A549 (cell line): ENCODE measurements at regions not wholly inside any gene's neighbourhood (a gene's known extent, or its start where the extent isn't known, plus 50 kb on each side); places are given as distances from the start of the nearest gene placed in this dataset.

Experiments used
- ATAC-seq, 2 experiments: fragments of 200-7000 bp in 1 of 2; fragments of >200 bp in 1 of 2; cut with Nextera tagmentation in 1 of 2; cut with Tn5 transposase in 1 of 2; 3 replicates each; pipeline versions ENCODE4 v1.8.0 to v1.9.1; 2018 to 2020; ENCODE audit warnings: mild to moderate bottlenecking in 1 of 2, moderate library complexity in 1 of 2
- CTCF ChIA-PET: fragments of 300-600 bp; sonication (Branson Sonifier 250); formaldehyde crosslinking; extraction: SDS; loops from one replicate; lab custom pipeline; 2021; ENCODE audit warnings: antibody characterized with exemption, inconsistent platforms; lab: Yijun Ruan, JAX
- POLR2A ChIA-PET: fragments of 350-600 bp; formaldehyde crosslinking; extraction: SDS; loops from one replicate; lab custom pipeline; 2021; ENCODE audit warnings: antibody characterized with exemption, inconsistent platforms; lab: Yijun Ruan, JAX
- DNase-seq, 2 experiments: peaks; one replicate each; pipeline versions ENCODE4 v3.0.0 to v3.0.0-alpha.2; 2011 to 2016; ENCODE audit warnings: low read depth in 1 of 2, low spot score in 1 of 2
- FAIRE-seq: peaks from 2 replicates; lab custom pipeline; 2011; peaks lifted over from hg19 to GRCh38; lab: Jason Lieb, UNC
- H3K27ac ChIP-seq, 2 experiments: fragments of >200 bp; sonication (Bioruptor Twin); formaldehyde crosslinking; 3 replicates each; pipeline ENCODE4 v1.5.1; 2016 to 2017
- H3K4me1 ChIP-seq: fragments of >200 bp; sonication (Bioruptor Twin); formaldehyde crosslinking; 3 replicates; pipeline ENCODE4 v1.6.1; 2016
- H3K4me2 ChIP-seq: fragments of >200 bp; sonication (Bioruptor Twin); formaldehyde crosslinking; 3 replicates; pipeline ENCODE4 v1.6.1; 2016
- H3K4me3 ChIP-seq: fragments of >200 bp; sonication (Bioruptor Twin); formaldehyde crosslinking; 3 replicates; pipeline ENCODE4 v1.5.1; 2016
- H3K9me3 ChIP-seq: fragments of >200 bp; sonication (Bioruptor Twin); formaldehyde crosslinking; 3 replicates; pipeline ENCODE4 v1.6.1; 2016
- BCL3 ChIP-seq: fragments of >200 bp; sonication (Bioruptor Twin); formaldehyde crosslinking; IDR thresholded peaks from 3 replicates; pipeline ENCODE4 v1.6.1; 2016
- CBX2 ChIP-seq: fragments of 200-600 bp; sonication (generic); IDR thresholded peaks from 2 replicates; pipeline ENCODE4 v1.6.1; 2016; ENCODE audit warnings: low read depth, mild to moderate bottlenecking, borderline replicate concordance
- CEBPB ChIP-seq, 2 experiments: fragments of >200 bp in 1 of 2; sonication (Bioruptor Twin) in 1 of 2; formaldehyde crosslinking in 1 of 2; IDR thresholded peaks; 2 replicates each; pipeline ENCODE4 v1.6.1; 2012 to 2016
- CHD2 ChIP-seq: fragments of 150-350 bp; IDR thresholded peaks from 2 replicates; pipeline ENCODE4 v1.6.1; 2014; ENCODE audit warnings: low read length; ENCODE audit not compliant: partially characterized antibody
- CHD4 ChIP-seq: fragments of 200-600 bp; sonication (generic); IDR thresholded peaks from 2 replicates; pipeline ENCODE4 v1.6.1; 2016; ENCODE audit warnings: antibody characterized with exemption, mild to moderate bottlenecking, borderline replicate concordance
- CTCF ChIP-seq: fragments of >200 bp; sonication (Bioruptor Twin); formaldehyde crosslinking; IDR thresholded peaks from 3 replicates; pipeline ENCODE4 v1.5.1; 2016
- E2F6 ChIP-seq: IDR thresholded peaks from 2 replicates; pipeline ENCODE4 v1.6.1; 2012; ENCODE audit warnings: low read depth, borderline replicate concordance
- EHMT2 ChIP-seq: fragments of 200-600 bp; sonication (generic); IDR thresholded peaks from 2 replicates; pipeline ENCODE4 v1.6.1; 2016; ENCODE audit warnings: antibody characterized with exemption, low read depth, mild to moderate bottlenecking, moderate library complexity
- EP300 ChIP-seq, 2 experiments: fragments of >200 bp; sonication (Bioruptor Twin); formaldehyde crosslinking; IDR thresholded peaks; 2 replicates in 1 of 2; 3 replicates in 1 of 2; pipeline ENCODE4 v1.6.1; 2016 to 2017
- FOSB ChIP-seq: fragments of 250-450 bp; sonication (Bioruptor Pico); IDR thresholded peaks from 2 replicates; pipeline ENCODE4 v1.5.0; 2020; ENCODE audit warnings: mild to moderate bottlenecking, moderate library complexity
- FOSL2 ChIP-seq, 2 experiments: fragments of 450-650 bp in 1 of 2; fragments of >200 bp in 1 of 2; sonication (Bioruptor Twin) in 1 of 2; formaldehyde crosslinking; IDR thresholded peaks; 2 replicates each; pipeline versions ENCODE4 v1.5.0 to v1.6.1; 2016 to 2020; ENCODE audit warnings: mild to moderate bottlenecking in 1 of 2, moderate library complexity in 1 of 2
- GATA3 ChIP-seq: IDR thresholded peaks from 2 replicates; pipeline ENCODE4 v1.6.1; 2012; ENCODE audit warnings: borderline replicate concordance
- HMGXB4 ChIP-seq: fragments of 250-450 bp; sonication (Bioruptor Pico); IDR thresholded peaks from 2 replicates; pipeline ENCODE4 v1.5.0; 2021; ENCODE audit warnings: mild to moderate bottlenecking, moderate library complexity, borderline replicate concordance
- HOXA7 ChIP-seq: fragments of 250-450 bp; sonication (Bioruptor Pico); IDR thresholded peaks from 2 replicates; pipeline ENCODE4 v1.5.0; 2020; ENCODE audit warnings: mild to moderate bottlenecking, moderate library complexity
- JUN ChIP-seq, 2 experiments: fragments of >200 bp; sonication (Bioruptor Twin); formaldehyde crosslinking; IDR thresholded peaks; 2 replicates in 1 of 2; 3 replicates in 1 of 2; pipeline ENCODE4 v1.6.1; 2016 to 2017
- KDM5A ChIP-seq: fragments of 200-600 bp; sonication (generic); IDR thresholded peaks from 2 replicates; pipeline ENCODE4 v1.6.1; 2016; ENCODE audit warnings: antibody characterized with exemption, mild to moderate bottlenecking
- MAFK ChIP-seq: fragments of 450-650 bp; IDR thresholded peaks from 2 replicates; pipeline ENCODE4 v1.6.1; 2014; ENCODE audit not compliant: partially characterized antibody
- MYC ChIP-seq: IDR thresholded peaks from 2 replicates; pipeline ENCODE4 v1.6.1; 2012; ENCODE audit warnings: mild to moderate bottlenecking, inconsistent platforms, low read length, improper control_type of control experiment, borderline replicate concordance
- NPAS2 ChIP-seq: fragments of 250-450 bp; sonication (Bioruptor Pico); IDR thresholded peaks from 2 replicates; pipeline ENCODE4 v1.8.0; 2022; ENCODE audit warnings: mild to moderate bottlenecking, moderate library complexity, borderline replicate concordance
- NR3C1 ChIP-seq: fragments of >200 bp; sonication (Bioruptor Twin); formaldehyde crosslinking; IDR thresholded peaks from 3 replicates; pipeline ENCODE4 v1.6.1; 2017
- PBX3 ChIP-seq: IDR thresholded peaks from 2 replicates; pipeline ENCODE4 v1.6.1; 2012
- PHF8 ChIP-seq: fragments of 200-600 bp; sonication (generic); IDR thresholded peaks from 2 replicates; pipeline ENCODE4 v1.6.1; 2016; ENCODE audit warnings: low read depth, mild to moderate bottlenecking, antibody characterized with exemption, moderate library complexity, borderline replicate concordance
- POLR2AphosphoS2 ChIP-seq: conservative IDR thresholded peaks from 2 replicates; pipeline ENCODE4 v1.6.1; 2012; ENCODE audit warnings: low read length, improper control_type of control experiment, inconsistent platforms
- RAD21 ChIP-seq, 2 experiments: fragments of >200 bp in 1 of 2; sonication (Bioruptor Twin) in 1 of 2; formaldehyde crosslinking in 1 of 2; IDR thresholded peaks in 1 of 2; conservative IDR thresholded peaks in 1 of 2; 2 replicates in 1 of 2; 3 replicates in 1 of 2; pipeline ENCODE4 v1.6.1; 2012 to 2018; ENCODE audit warnings: inconsistent platforms in 1 of 2
- RFX5 ChIP-seq: fragments of 450-650 bp; IDR thresholded peaks from 2 replicates; pipeline ENCODE4 v1.7.1; 2014; ENCODE audit warnings: antibody characterized with exemption, mild to moderate bottlenecking, moderate library complexity
- TFCP2L1 ChIP-seq: fragments of 250-450 bp; sonication (Bioruptor Pico); IDR thresholded peaks from 2 replicates; pipeline ENCODE4 v1.5.0; 2021; ENCODE audit warnings: mild to moderate bottlenecking
- TP53 ChIP-seq: fragments of 250-450 bp; sonication (Bioruptor Pico); IDR thresholded peaks from 2 replicates; pipeline ENCODE4 v1.5.0; 2021; ENCODE audit warnings: mild to moderate bottlenecking, moderate library complexity
- USF2 ChIP-seq: fragments of 450-650 bp; IDR thresholded peaks from 2 replicates; pipeline ENCODE4 v1.6.1; 2014; ENCODE audit warnings: antibody characterized with exemption
- ZC3H11A ChIP-seq: fragments of 450-650 bp; IDR thresholded peaks from 2 replicates; pipeline ENCODE4 v1.6.1; 2014; ENCODE audit warnings: antibody characterized with exemption, mild to moderate bottlenecking
- ZNF302 ChIP-seq: fragments of 250-450 bp; sonication (Bioruptor Pico); IDR thresholded peaks from 2 replicates; pipeline ENCODE4 v1.9.0; 2021; ENCODE audit warnings: inconsistent platforms, mild to moderate bottlenecking, moderate library complexity
- ZSCAN20 ChIP-seq: fragments of 250-450 bp; sonication (Bioruptor Pico); IDR thresholded peaks from 2 replicates; pipeline ENCODE4 v1.8.0; 2022; ENCODE audit warnings: mild to moderate bottlenecking, moderate library complexity
- WGBS: methylation state at CpG from one replicate; pipeline ENCODE4 v1.1.6; 2017; ENCODE audit errors: missing lambda C conversion rate; 5-methylcytosine and 5-hydroxymethylcytosine counted together

- TF ChIP-seq CBX2 (no peak), PHF8 (no peak), ZC3H11A (no peak), EHMT2 (no peak), ZSCAN20 (CRISPR knock-in tag) (no peak), USF2 (no peak), JUN (IDR thresholded peaks at IDR 0.05) (no peak), TFCP2L1 (no peak), HOXA7 (CRISPR knock-in tag) (no peak), FOSL2 (IDR thresholded peaks at IDR 0.05) (no peak), FOSL2 (CRISPR knock-in tag; IDR thresholded peaks at IDR 0.05) (no peak), KDM5A (no peak), FOSB (no peak), CHD2 (no peak), PBX3 (no peak), NPAS2 (no peak), BCL3 (no peak), MAFK (no peak), POLR2AphosphoS2 (no peak), EP300 (IDR thresholded peaks at IDR 0.05) (no peak), TP53 (no peak)
- TF ChIP-seq, all 56 proteins: peak for 0
- WGBS: 45% methylated on average over 18 of the region's 22 CpGs
- DNase-seq: no peak
- ChIA-PET CTCF (no interaction called here), POLR2A (no interaction called here)
- 0 out of 3 replicates have a peak, but pooled peaks cover 4% of the 10 kb centered on the region for H3K4me1 ChIP-seq
- no peak overlapping the region for H3K4me3 ChIP-seq
- H3K4me2 ChIP-seq: no peak overlapping the region
- ATAC-seq: no peak
- H3K27ac ChIP-seq: no peak overlapping the region
- FAIRE-seq: no peak
- no peaks in the 10 kb centered on the region; the same call in 2 of the 3 replicates for H3K9me3 ChIP-seq
Observed at GRCh38 chr18:79595876-79596374, 83.7 kb upstream of the CTDP1 start.

GRCh38 chr18:79596446-79597175 is 83.0 kb upstream of the CTDP1 start:
- WGBS: 45% methylated on average over 25 of the region's 27 CpGs
- FAIRE-seq: no peak
- H3K27ac ChIP-seq: no peak overlapping the region
- H3K9me3 ChIP-seq: no peaks in the 10 kb centered on the region; the same call in 2 of the 3 replicates
- 0 out of 3 replicates have a peak, but pooled peaks cover 4% of the 10 kb centered on the region for H3K4me1 ChIP-seq
- no peak overlapping the region for H3K4me3 ChIP-seq
- no peak for ATAC-seq
- ChIA-PET POLR2A (no interaction called here), CTCF (no interaction called here)
- H3K4me2 ChIP-seq: no peak overlapping the region
- no peak for DNase-seq
- no peak for TF ChIP-seq CHD4
- TF ChIP-seq HMGXB4 (CRISPR knock-in tag): no peak
- TF ChIP-seq CTCF: no peak
- no peak for TF ChIP-seq ZSCAN20 (CRISPR knock-in tag)
- no peak for TF ChIP-seq NR3C1
- TF ChIP-seq RFX5: no peak
- TF ChIP-seq HOXA7 (CRISPR knock-in tag): no peak
- TF ChIP-seq MYC: no peak
- no peak for TF ChIP-seq EP300 (IDR thresholded peaks at IDR 0.05)
- no peak for TF ChIP-seq ZC3H11A
- no peak for TF ChIP-seq E2F6
- no peak for TF ChIP-seq PHF8
- no peak for TF ChIP-seq CEBPB (IDR thresholded peaks at IDR 0.05)
- TF ChIP-seq RAD21 (conservative IDR thresholded peaks at IDR 0.05 in 1 of 2, IDR thresholded peaks at IDR 0.05 in 1 of 2): no peak
- no peak for TF ChIP-seq GATA3
- no peak for TF ChIP-seq ZNF302
